SHP77 (cell line): ENCODE measurements at regions not wholly inside any gene's neighbourhood (a gene's known extent, or its start where the extent isn't known, plus 50 kb on each side); places are given as distances from the start of the nearest gene placed in this dataset.
A peak's percentile ranks its signal among the peaks of the same experiment; 100 is the strongest.

Experiments used
- DNase-seq, 2 experiments: peaks; one replicate each; lab custom pipeline; 2025; lab: John Stamatoyannopoulos, UW

GRCh38 chr2:106629981-106630380 lies 142.8 kb downstream of the CD8B2 start:
- DNase-seq: no peak

DNA sequence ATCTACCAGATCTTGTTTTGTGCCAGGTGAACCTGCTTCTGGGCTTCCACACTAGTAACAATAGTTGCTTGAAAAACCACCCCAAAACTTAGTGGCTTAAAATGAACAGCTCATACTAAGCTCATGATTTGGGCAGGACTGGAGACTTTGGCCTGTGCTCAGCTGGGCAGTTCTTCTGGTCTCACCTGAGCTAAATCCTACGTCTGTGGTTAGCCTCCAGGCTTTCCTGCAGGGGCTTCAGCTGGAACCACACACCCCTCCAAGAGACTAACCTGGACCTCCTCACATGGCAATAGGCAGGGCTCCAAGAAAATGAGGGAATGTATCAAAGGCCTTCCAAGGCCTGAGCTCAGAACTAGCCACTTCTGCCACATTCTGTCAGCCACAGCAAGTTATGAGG lies 144.1 kb downstream of the CD8B2 start:
- no peak for DNase-seq

DNA sequence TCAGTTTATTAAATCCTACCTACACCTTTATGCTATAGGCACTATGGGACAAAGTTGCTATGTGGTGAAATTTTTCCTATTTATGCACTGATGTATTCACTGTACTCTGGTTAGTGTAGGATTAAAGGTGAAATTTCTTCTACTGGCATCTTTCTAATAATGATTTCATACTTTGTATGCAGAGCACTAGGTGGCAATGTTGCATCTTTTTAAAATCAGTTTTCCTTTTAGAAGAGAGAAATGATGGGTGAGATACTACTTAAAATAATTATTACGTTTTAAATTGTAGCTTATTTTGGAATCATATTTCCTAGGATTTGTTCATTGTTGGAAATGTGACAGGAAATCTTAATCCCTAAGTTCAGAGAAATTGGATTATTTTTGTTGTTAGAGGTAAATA lies 150.9 kb downstream of the CD8B2 start:
- DNase-seq: peak; percentile 20 to 27

GRCh38 chr2:106638580-106638979 lies 151.4 kb downstream of the CD8B2 start:
- DNase-seq: no peak

GRCh38 chr2:106642679-106643078 lies 155.5 kb downstream of the CD8B2 start:
- DNase-seq: peak; percentile 18 to 31

DNA sequence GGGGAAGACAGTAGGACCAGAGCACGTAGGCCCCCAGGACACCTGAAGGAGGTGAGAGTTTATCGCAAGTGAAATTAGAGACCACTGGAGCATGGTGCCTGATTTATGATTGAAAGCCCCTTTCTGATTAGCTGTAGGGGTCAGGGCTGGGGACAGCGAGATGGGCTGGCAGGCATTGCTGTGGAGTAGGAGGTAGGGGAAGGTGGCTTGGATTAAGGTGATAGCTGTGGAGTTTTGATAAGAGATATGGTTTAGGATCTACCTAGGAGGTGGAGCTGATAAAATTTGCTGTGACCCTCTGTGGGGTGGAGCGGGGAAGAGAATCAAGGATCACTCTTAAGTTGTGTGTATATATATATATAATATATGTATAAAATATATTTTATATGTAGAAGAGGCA lies 157.5 kb downstream of the CD8B2 start:
- no peak for DNase-seq

- DNase-seq: no peak
Measured at GRCh38 chr2:106646605-106647004, 159.4 kb downstream of the CD8B2 start.

DNA sequence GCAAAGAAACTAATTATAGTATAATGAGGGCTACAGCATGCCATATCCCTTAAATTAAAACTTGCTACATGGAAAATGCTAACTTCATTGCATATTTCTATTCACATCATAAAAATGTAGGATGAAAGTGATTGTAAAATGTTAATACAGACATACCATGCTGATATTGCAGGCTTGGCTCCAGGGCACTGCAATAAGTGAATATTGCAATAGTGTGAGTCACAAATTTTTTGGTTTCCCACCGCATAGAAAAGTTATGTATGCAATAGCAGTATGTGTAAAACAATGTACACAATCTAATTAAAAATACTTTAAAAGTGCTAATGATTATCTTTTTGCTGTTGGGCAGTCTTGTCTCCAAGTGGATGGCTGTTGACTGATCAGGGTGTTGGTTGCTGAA lies 162.1 kb downstream of the CD8B2 start:
- no peak for DNase-seq

DNA sequence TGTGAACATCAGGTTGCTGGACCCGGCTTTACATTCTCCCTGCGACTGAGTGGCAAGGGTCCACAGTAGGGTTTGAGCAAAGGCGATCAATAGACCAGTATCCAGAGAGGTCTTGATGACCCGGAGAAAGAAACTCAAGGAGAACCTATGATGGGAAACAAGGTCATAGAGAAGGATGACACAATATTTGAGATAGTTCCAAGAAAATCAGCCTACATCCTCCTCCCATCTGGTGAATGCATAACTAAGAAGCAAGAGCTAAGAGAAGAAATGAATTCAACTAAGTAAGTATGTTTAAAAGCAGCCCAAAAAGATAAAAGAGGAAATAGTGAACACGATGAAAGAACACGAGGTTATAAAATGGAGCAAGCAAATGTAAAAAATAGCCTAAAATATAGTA lies 166.3 kb downstream of the CD8B2 start:
- no peak for DNase-seq

DNA sequence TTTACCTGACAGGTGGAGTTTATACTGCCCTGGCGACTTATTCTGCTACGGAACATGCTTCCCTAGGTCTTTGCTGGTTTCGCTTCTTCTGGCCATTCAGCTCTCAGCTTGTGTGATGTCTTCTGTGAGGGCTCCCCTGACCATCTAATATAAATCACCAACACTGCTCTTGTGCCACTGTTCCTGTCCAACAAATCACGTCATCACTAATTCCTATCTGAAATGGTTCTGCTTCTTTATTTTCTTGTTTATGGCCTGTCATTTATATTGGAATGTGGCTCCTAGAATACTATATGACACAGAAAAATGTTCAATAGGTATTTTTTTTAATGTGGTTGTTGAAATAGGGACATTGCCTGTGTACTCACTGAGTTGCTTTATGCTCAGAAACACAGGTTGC lies 171.5 kb downstream of the CD8B2 start:
- DNase-seq: no peak

DNA sequence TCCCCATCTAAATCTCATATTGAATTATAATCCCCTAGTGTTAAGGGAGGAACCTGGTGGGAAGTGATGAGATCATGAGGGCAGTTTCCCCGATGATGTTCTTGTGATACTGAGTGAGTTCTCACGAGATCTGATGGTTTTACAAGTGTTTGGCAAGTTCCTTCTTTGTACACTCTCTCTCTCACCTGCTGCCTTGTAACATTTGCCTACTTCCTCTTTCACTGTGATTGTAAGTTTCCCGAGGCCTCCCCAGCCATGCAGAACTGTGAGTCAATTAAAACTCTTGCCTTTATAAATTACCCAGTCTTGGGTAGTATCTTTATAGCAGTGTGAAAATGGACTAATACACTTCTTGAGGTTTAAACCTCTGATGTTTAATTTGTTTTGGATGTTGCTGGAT lies 177.5 kb downstream of the CD8B2 start:
- DNase-seq: no peak

GRCh38 chr2:106667478-106668070 lies 180.4 kb downstream of the CD8B2 start:
- DNase-seq: no peak

GRCh38 chr2:106685180-106685897 lies 198.2 kb downstream of the CD8B2 start:
- no peak for DNase-seq

GRCh38 chr2:106686814-106687213 lies 199.2 kb downstream of the ST6GAL2 start:
- DNase-seq: no peak

GRCh38 chr2:106694964-106695470 lies 190.9 kb downstream of the ST6GAL2 start:
- DNase-seq: no peak

DNA sequence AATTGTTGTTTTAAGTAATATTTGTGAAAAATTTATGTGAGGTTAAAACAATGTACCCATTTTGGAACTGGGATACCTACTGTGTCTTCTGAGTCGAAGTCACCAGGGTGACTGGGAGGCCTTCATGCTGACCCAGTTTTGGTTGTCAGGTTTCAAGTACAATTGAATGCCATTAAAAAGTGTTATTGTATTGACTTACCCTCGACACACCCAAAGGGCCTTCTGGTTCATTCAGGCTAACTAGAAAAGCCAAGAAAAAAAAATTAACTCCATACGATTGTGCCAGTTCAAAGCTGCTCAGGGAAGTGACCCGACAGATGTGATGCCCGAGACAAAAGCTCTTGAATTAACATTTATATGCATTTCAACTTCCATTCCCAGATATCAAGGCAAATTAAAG lies 190.0 kb downstream of the ST6GAL2 start:
- no peak for DNase-seq

DNA sequence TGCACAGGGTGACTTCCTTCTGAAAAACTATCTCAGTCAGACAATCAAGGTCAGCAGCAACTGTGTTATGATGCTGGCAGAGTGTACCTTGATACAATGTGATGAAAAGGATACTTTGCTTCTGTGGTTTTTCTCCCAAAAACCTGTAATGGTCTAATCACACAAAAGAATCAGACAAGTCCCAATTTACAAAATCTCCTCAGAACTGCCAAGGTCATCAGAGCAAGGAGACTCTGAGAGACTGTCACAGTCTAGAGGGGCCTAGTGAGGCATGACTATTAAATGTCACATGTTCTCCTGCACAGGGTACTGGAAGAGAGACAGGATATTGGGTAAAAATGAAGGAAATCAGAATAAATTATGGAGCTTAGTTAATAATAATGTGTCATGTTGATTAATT lies 185.4 kb downstream of the ST6GAL2 start:
- DNase-seq: no peak

DNA sequence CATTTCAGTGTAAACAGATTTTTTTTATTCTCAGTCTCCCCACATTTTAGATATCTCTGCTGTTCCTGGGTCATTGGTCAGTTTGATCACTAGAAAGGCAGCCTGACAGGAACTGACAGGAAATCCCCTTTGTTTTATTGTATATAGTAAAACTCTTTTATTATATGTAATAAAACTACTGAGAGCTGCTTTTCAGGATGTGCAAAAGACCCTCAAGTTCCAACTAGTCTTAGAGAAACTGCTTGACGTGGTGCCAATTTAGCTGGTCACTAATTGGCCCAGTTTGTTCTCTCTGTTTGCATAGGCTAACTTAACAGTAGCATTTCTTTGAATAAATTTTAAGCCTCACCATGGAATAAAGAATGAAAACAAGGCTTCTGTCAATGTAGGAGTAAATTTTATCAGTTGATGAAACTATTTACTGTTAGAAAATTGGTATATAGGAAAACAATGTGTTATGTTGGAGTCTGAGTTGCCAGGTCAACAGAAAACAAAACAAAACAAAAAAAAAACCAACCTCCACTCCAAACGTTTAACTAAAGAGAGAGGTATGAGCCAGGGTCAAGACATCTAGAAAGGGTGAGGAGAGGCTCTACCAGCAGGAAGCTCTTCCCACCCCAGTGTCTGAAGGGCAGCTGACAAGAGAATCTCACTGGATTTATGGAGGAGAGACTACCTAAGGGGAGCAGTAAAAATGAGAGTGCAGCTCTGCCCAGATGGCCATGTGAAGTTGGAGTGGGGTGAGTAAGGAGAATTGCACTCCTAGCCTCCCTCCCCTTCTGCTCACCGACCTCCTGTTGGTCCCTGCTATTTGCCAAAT lies 184.6 kb downstream of the ST6GAL2 start:
- no peak for DNase-seq

GRCh38 chr2:106703161-106703560 lies 182.8 kb downstream of the ST6GAL2 start:
- DNase-seq: no peak

- DNase-seq: no peak
Measured at GRCh38 chr2:106704798-106705197, 181.2 kb downstream of the ST6GAL2 start.

- DNase-seq: no peak
Measured at GRCh38 chr2:106705877-106706276, 180.1 kb downstream of the ST6GAL2 start.

DNA sequence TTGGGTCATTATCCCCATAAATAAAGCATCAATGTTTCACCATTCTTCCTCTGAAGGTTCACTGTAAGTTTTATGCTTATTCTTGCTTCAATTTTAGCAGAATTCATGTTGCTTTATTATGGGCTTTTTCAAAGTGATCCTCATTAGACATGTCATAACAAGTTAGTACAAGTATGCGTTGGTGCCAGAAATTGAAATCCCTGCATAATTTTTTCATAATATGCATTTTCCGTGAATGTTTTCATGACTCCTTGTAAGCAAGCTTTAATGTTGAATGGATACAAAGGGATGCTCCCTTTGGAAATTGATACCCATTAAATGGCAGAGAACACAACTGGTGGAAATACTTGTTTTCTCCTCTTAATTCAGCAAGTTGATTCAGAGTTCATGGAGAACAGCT lies 179.7 kb downstream of the ST6GAL2 start:
- DNase-seq: no peak

DNA sequence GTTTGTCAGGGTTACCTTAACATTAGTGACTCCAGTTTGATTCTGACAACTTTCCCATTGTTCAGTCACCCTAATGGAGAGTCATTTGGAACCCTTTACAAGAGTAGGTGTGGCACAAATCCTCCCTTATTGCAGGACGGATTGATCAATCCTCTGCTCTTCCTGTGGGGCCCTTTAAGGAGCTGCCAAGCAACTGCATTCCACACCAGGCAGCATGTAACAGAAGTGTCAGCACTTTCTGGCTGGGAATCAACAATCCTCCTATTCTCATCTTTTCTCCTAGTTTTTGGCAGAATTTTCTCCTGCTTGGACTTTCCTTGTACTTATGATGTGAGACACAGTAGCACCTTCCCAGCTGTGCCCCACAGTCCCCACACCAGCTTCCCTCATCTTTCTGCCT lies 177.8 kb downstream of the ST6GAL2 start:
- DNase-seq: no peak
